GM19240 (cell line): ENCODE measurements at regions not wholly inside any gene's neighbourhood (a gene's known extent, or its start where the extent isn't known, plus 50 kb on each side); places are given as distances from the start of the nearest gene placed in this dataset.
"Not testable (repeated sequence)": the region's sequence is repeated elsewhere in the genome, so short reads cannot be mapped to it uniquely, and the experiment has no call there.

ENCODE experiments used
- DNase-seq: peaks from one replicate; pipeline ENCODE4 v3.0.0; 2011; ENCODE audit warnings: low spot score; ENCODE audit not compliant: insufficient read length

GRCh38 chr5:42864749-42865148, 53.1 kb upstream of the SELENOP start:
- DNase-seq = not testable (repeated sequence)
